NCI-H226 (cell line): ENCODE measurements at regions not wholly inside any gene's neighbourhood (a gene's known extent, or its start where the extent isn't known, plus 50 kb on each side); places are given as distances from the start of the nearest gene placed in this dataset.

Experiments used
- DNase-seq: peaks from one replicate; pipeline ENCODE4 v3.0.0-alpha.2; 2015

DNA sequence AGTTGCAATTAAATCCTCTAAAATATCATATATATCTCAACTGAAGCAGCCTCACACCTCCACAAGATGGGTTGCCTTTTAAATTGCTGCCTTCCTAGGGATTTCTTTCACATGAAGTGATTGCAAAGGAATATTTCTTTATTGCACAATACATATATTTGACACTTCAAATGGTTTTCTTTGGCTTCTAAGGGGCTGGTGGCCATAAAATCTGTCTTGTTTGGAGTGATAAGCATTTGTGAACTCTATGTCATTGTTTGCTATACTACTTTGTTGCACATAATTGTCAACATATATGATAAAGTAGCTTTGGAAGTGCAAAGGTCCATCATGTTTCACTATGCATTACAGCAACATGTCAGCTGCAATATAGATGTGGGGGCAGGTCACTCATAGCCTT is 2380.9 kb downstream of the PCDH9 start:
- DNase-seq, result no peak

DNA sequence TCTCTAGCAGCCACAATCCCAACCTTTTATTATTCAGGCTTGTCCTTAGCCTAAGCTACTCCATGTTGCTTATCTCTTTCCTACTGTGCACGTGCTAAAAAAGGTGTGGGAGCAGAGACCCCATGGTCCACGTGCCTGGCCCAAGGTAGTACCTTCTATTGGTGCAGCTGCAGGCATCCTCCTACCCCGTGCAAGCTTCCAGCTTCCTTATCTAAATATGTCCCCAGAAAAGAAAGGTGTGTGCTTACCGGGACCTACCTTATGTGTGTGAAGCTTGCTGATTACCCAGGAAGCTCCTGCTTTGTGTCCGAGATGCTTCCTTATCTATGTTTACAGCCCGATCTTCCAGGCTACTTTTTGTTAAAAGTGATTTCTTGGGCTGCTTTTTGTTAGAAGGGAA is 2382.4 kb downstream of the PCDH9 start:
- no peak for DNase-seq

GRCh38 chr13:64845110-64845509 is 2385.0 kb downstream of the PCDH9 start:
- DNase-seq, result no peak

- no peak for DNase-seq
Observed at GRCh38 chr13:64819081-64819480, 2411.1 kb downstream of the PCDH9 start.

DNA sequence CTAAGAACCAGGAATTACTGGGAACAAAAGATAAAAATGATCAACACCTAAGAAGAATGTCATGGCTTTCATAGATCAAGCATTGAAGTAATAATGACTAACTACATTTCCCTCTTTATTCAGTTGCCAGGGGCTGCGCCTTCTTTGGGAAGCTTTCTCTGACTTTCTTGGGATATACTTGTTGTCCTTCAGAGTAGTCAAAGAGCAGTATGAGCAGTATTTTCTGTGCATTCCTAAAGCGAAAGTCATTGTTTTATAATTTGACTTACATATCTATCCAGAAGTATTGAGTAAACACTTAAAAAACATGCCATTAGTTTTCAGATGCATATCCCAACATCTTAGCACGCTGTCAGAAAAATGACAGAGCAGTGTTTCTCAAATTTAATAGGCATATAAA is 2412.4 kb downstream of the PCDH9 start:
- peak; percentile 6 for DNase-seq

- DNase-seq, result no peak
Observed at GRCh38 chr13:64810750-64811149, 2419.4 kb downstream of the PCDH9 start.

GRCh38 chr13:64808704-64809103 is 2421.4 kb downstream of the PCDH9 start:
- DNase-seq, result no peak

DNA sequence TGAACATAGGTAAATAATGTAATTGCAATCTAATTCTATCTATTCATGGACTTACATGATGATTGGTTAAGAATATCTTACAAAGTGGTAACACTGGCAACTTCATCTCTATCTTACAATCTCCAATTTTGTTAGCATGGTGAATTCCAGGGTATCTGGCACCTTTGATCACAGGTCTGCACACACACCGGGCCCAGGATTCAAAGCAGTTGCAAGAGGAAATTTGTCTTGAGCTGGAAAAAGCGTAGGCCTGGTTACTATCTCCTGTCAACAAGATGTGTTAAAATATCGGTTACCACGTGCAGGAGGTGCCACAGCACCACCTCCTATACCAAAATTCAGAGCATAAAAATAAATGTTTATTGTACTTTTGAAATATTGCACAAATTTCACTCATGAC is 2428.4 kb downstream of the PCDH9 start:
- DNase-seq, result no peak

GRCh38 chr13:64798422-64798821 is 2431.7 kb downstream of the PCDH9 start:
- no peak for DNase-seq

- no peak for DNase-seq
Observed at GRCh38 chr13:64793592-64793991, 2436.5 kb downstream of the PCDH9 start.

GRCh38 chr13:64793131-64793530 is 2437.0 kb downstream of the PCDH9 start:
- no peak for DNase-seq

GRCh38 chr13:64791373-64791772 is 2438.8 kb downstream of the PCDH9 start:
- no peak for DNase-seq

DNA sequence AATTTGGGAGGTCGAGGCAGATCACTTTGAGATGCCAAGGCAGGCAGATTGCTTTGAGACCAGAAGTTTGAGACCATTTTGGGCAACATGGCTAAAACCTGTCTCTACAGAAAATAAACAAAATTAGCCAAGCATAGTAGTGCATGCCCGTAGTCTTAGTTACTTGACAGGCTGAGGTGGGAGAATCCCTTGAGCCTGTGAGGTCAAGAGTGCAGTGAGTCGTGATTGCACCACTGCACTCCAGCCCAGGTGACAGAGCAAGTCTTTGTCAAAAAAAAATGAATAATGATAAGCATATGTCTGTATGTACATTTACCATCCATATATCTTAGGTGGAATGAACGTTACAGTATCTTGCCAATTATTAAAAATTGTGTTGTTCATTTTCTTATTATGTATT is 2447.7 kb downstream of the PCDH9 start:
- peak; percentile 3 for DNase-seq

DNA sequence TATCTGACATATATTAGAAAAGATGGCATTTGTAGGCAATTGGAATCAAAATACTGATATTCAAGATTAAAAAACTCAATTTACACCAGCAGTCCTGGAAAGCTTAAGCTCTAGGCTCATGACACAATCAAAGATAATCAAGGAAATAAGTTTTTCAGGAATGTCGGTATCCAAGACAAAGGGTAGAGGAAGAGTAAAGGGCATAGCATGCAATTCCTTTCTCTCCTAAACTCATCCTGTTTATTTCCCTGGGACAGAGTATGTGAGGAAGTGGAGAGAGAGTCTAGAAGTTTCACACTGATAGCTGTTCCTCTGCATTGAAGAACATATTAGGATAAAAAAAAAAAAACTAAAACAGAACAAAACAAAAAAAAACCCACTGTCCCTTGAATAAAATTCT is 2452.1 kb downstream of the PCDH9 start:
- no peak for DNase-seq

- no peak for DNase-seq
Observed at GRCh38 chr13:64774915-64775314, 2455.2 kb downstream of the PCDH9 start.

- no peak for DNase-seq
Observed at GRCh38 chr13:64770743-64771142, 2459.4 kb downstream of the PCDH9 start.

- DNase-seq, result no peak
Observed at GRCh38 chr13:64767054-64767453, 2463.1 kb downstream of the PCDH9 start.

GRCh38 chr13:64765636-64766035 is 2464.5 kb downstream of the PCDH9 start:
- DNase-seq, result no peak

DNA sequence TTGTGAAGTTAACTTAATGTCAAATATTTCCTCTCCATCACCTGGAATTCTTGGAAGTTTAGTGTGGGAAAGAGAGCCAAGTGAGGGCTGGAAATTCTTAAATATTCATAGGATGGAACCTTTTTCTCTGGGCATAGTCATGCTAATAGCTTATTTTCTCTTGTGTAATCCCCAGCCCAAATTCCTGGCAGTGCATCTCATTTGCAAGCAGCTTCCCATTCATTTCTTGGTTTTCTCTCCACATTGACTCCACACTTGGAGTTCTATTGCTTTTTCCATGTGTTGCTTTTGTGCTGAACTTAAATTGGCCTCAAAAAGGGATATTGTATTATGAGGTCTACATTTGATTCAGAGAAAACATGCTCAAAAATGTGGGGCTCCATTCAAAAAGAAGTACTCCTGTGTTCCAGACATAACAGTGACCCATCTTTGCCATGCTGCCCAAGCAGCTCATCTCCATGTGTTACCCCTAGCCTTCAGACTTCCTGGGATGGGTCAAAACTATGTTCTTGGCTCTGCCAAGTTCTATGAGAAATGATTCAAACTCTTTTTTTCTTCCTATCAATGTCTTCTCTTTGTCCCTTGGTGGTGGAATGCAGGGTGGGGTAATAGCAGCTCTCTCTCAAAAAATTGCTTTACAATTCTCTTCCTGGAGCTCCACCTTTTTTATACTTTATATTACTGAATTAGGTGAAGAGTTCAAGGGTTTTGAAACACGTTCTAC is 2471.5 kb downstream of the PCDH9 start:
- peak; percentile 16 for DNase-seq

GRCh38 chr13:64756621-64757020 is 2473.5 kb downstream of the PCDH9 start:
- peak; percentile 33 for DNase-seq

DNA sequence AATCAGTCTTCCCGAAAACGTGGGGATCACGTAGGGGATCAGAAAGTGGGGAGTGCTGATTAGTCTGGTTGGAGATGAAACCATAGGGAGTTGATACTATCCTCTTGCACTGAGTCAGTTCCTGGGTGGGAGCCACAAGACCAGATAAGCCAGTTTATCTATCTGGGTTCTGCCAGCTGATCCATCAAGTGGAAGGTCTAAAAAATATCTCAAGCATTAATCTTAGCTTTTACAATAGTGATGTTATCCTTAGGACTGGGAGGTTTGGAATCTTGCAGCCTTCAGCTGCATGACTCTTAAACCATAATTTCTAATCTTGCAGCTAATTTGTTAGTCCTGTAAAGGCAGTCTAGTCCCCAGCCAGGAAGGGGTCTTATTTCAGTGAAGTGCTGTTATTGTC is 2474.2 kb downstream of the PCDH9 start:
- DNase-seq, result peak; percentile 93

DNA sequence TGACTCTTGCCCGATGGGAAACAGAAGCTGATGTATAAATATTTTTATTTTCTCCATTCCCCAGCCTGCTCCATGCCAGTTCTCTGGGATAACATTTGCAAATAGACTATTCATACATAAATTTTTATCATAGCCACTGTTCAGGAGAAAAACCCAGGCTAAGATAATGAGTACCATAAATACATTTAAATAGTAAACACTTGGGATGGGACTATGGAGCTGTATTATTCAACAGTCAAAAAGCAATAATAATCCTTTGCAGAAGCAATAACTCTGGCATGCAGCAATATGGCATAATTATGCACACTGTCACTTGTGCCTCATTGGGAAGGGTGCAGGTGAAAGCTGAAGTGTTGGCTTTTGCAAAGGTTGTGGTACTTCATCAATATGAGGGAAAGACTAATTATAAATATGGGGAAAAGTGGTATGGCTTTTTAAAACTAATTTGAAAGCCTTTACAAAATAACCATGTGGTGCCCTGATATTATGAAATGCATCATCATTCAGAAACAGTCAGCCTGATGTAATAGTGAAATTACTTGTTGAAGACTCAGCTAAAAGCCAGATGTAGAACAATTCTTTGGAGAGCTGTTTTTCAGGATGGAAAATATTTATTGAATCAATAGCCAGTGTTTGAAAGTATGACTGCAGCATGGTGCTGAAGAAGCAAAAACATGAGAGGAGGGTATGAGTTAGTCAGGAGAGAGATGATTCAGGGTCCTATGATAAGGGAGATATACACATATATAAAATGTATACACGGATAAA is 2476.7 kb downstream of the PCDH9 start:
- no peak for DNase-seq

DNA sequence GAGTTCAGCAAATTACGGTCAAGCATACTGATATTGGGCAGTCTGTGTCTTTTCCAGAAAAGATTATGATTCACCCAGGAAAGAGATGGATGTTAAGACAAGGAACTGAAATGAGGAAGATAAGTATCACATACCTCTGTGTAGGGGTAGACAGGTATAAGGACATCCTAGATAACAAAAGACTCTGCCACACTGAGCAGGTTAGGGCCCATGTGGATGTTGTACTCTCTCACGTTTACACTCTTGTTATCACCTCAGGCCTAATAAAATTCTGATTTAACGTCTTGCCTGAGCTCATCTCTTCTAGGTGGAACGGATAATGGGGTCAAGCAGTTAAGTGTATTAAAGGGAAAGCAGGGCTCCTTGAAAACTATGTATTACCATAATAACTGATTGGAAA is 2480.8 kb downstream of the PCDH9 start:
- no peak for DNase-seq

DNA sequence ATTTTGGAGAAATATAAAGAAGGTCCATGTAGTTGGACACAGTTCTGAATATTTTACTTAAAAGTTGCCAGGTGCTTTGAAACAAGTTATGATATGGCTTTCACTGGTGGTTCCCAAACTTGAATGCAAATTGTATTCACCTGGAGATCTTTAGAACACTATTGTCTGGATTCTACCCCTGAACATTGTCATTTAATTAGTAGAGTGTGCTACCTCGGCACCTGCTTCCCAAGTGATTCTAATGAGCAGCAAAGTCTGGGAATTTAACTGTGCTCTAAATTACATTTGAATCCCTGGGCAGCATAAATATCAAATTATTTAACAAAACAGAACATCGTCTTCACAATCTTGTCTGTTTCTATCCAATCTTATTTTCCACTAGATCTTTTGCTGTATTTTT is 2483.3 kb downstream of the PCDH9 start:
- no peak for DNase-seq

- no peak for DNase-seq
Observed at GRCh38 chr13:64740493-64740892, 2489.6 kb downstream of the PCDH9 start.
